ENCODE measurements at regions not wholly inside any gene's neighbourhood (a gene's known extent, or its start where the extent isn't known, plus 50 kb on each side); places are given as distances from the start of the nearest gene placed in this dataset.

GRCh38 chr17:71828182-71828596 lies 292.6 kb upstream of the SOX9 start:
- Histone ChIP-seq H3K9me3 (replicated peaks; ENCODE audit: control insufficient read depth, insufficient read depth, low read length) (no peaks in the 10 kb centered on the region), H3K4me3 (replicated peaks in 1 of 3; ENCODE audit: insufficient read depth in 1 of 3, low read depth in 1 of 3, low read length in 3 of 3) (no peak overlapping the region), H3K4me1 (ENCODE audit: control insufficient read depth, extremely low read depth, insufficient read depth, low read length) (no peaks in the 10 kb centered on the region), H2AFZ (ENCODE audit: low read depth, low read length) (no peak overlapping the region), H4K20me1 (replicated peaks; ENCODE audit: control insufficient read depth, extremely low read depth, insufficient read depth, low read length) (no peaks in the 10 kb centered on the region), H3K27ac (ENCODE audit: insufficient read depth, low read depth, low read length) (no peak overlapping the region), H3K9me1 (replicated peaks; ENCODE audit: control insufficient read depth, extremely low read depth, insufficient read depth, low read length) (no peaks in the 10 kb centered on the region), H3K79me2 (ENCODE audit: control insufficient read depth, insufficient read depth, low read length) (no peaks in the 10 kb centered on the region), H3K4me2 (ENCODE audit: insufficient read depth, low read length) (no peak overlapping the region), H3K9ac (replicated peaks; ENCODE audit: extremely low read depth, insufficient read depth, low read length) (no peak overlapping the region), H3K27me3 (ENCODE audit: control insufficient read depth in 2 of 2, insufficient read depth in 2 of 2, low read length in 2 of 2) (no peaks in the 10 kb centered on the region), H3K36me3 (ENCODE audit: control insufficient read depth in 2 of 2, extremely low read depth in 1 of 2, insufficient read depth in 2 of 2, low read length in 2 of 2) (no peaks in the 10 kb centered on the region)
- dilution Hi-C loops (cut with MboI; ENCODE audit: extremely low pct_ligation_motif_present, low sequenced_read_pairs), result no loop called here
- CTCF ChIA-PET, result no interaction called here
- DNase-seq (ENCODE audit: low read depth, low spot score), result no peak
- TF ChIP-seq EZH2 (IDR thresholded peaks at IDR 0.05; ENCODE audit: borderline replicate concordance, low read depth, low read length, severe bottlenecking) (no peak), POLR2AphosphoS5 (IDR thresholded peaks at IDR 0.05; ENCODE audit: insufficient read depth, low read depth, low read length) (no peak), POLR2A (IDR thresholded peaks at IDR 0.05; ENCODE audit: low read depth, low read length) (no peak), CTCF (IDR thresholded peaks at IDR 0.05; ENCODE audit: extremely low read depth in 1 of 2, insufficient read depth in 1 of 2, low read depth in 1 of 2, low read length in 2 of 2) (no peak), GATA2 (IDR thresholded peaks at IDR 0.05; ENCODE audit: insufficient read depth, insufficient read length, low read depth, low read length) (no peak), MAX (IDR thresholded peaks at IDR 0.05; ENCODE audit: insufficient read depth, insufficient read length) (no peak), FOS (IDR thresholded peaks at IDR 0.05; ENCODE audit: borderline replicate concordance, insufficient read depth, low read length) (no peak), MYC (IDR thresholded peaks at IDR 0.05; ENCODE audit: low read depth, low read length) (no peak), JUN (IDR thresholded peaks at IDR 0.05; ENCODE audit: borderline replicate concordance, insufficient read depth, insufficient read length, low read depth) (no peak)
- no TSS peak for BruUV-seq (replicated peaks)
- POLR2A ChIA-PET, result no interaction called here
- intact Hi-C loops (cut with micrococcal nuclease), result no loop called here
- no peak for FAIRE-seq

All from endothelial cell of umbilical vein (primary cell).